ENCODE measurements at regions not wholly inside any gene's neighbourhood (a gene's known extent, or its start where the extent isn't known, plus 50 kb on each side); places are given as distances from the start of the nearest gene placed in this dataset.

DNA sequence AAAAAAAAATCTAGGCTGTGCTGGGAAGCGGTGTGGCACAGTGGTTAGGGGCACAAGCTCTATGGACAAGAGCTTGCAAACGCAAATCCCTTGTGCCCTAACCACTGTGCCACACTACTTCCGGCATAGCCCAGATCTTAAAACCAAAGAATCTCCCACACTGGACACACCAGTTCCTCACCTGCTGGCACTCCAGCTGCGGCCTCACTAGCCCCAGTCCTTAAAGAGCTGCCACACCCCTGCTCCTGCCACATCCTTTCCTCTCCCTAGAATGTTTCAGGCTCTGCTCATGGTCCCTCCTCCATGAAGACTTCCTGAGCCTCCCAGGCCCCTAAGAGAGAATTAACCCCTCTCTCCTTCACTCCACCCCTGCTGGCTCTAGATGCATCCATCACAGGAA, 71.8 kb upstream of the SRSF6 start:
- TF ChIP-seq MXI1 (conservative IDR thresholded peaks at IDR 0.05; ENCODE audit: poor library complexity, severe bottlenecking) (no peak), EZH2 (IDR thresholded peaks at IDR 0.05; ENCODE audit: borderline replicate concordance, insufficient read depth, low read length, poor library complexity, severe bottlenecking) (no peak), EP300 (conservative IDR thresholded peaks at IDR 0.05; ENCODE audit: poor library complexity, severe bottlenecking) (no peak)
- TF ChIP-seq, protein P1, sequence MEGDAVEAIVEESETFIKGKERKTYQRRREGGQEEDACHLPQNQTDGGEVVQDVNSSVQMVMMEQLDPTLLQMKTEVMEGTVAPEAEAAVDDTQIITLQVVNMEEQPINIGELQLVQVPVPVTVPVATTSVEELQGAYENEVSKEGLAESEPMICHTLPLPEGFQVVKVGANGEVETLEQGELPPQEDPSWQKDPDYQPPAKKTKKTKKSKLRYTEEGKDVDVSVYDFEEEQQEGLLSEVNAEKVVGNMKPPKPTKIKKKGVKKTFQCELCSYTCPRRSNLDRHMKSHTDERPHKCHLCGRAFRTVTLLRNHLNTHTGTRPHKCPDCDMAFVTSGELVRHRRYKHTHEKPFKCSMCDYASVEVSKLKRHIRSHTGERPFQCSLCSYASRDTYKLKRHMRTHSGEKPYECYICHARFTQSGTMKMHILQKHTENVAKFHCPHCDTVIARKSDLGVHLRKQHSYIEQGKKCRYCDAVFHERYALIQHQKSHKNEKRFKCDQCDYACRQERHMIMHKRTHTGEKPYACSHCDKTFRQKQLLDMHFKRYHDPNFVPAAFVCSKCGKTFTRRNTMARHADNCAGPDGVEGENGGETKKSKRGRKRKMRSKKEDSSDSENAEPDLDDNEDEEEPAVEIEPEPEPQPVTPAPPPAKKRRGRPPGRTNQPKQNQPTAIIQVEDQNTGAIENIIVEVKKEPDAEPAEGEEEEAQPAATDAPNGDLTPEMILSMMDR (IDR thresholded peaks at IDR 0.05; ENCODE audit: poor library complexity, severe bottlenecking), result no peak

All from neural cell (in vitro differentiated cells).